ENCODE measurements at regions not wholly inside any gene's neighbourhood (a gene's known extent, or its start where the extent isn't known, plus 50 kb on each side); places are given as distances from the start of the nearest gene placed in this dataset.

- no peak for DNase-seq (ENCODE audit: low read depth, low spot score)
- H3K4me3 ChIP-seq (ENCODE audit: low read depth, low read length): no peak overlapping the region
- no peak for TF ChIP-seq CTCF (IDR thresholded peaks at IDR 0.05; ENCODE audit: low read depth, low read length)
- in situ Hi-C loops (cut with HindIII; ENCODE audit: low sequenced_read_pairs): no loop called here
These were observed 522.7 kb downstream of the NUF2 start for GRCh38 chr1:163844459-163844858.

- in situ Hi-C loops (cut with HindIII; ENCODE audit: low sequenced_read_pairs): no loop called here
- DNase-seq (ENCODE audit: low read depth, low spot score): no peak
- H3K4me3 ChIP-seq (ENCODE audit: low read depth, low read length): no peak overlapping the region
- no peak for TF ChIP-seq CTCF (IDR thresholded peaks at IDR 0.05; ENCODE audit: low read depth, low read length)
These were observed 523.5 kb downstream of the NUF2 start for GRCh38 chr1:163845279-163845678.

- in situ Hi-C loops (cut with HindIII; ENCODE audit: low sequenced_read_pairs): no loop called here
- H3K4me3 ChIP-seq (ENCODE audit: low read depth, low read length): no peak overlapping the region
- DNase-seq (ENCODE audit: low read depth, low spot score): no peak
- TF ChIP-seq CTCF (IDR thresholded peaks at IDR 0.05; ENCODE audit: low read depth, low read length): no peak
These were observed 542.0 kb downstream of the NUF2 start for GRCh38 chr1:163863731-163864130.

- in situ Hi-C loops (cut with HindIII; ENCODE audit: low sequenced_read_pairs): no loop called here
- H3K4me3 ChIP-seq (ENCODE audit: low read depth, low read length): no peak overlapping the region
- no peak for DNase-seq (ENCODE audit: low read depth, low spot score)
- no peak for TF ChIP-seq CTCF (IDR thresholded peaks at IDR 0.05; ENCODE audit: low read depth, low read length)
These were observed 542.5 kb downstream of the NUF2 start for GRCh38 chr1:163864207-163864606.

- TF ChIP-seq CTCF (IDR thresholded peaks at IDR 0.05; ENCODE audit: low read depth, low read length): no peak
- DNase-seq (ENCODE audit: low read depth, low spot score): no peak
- in situ Hi-C loops (cut with HindIII; ENCODE audit: low sequenced_read_pairs): no loop called here
- H3K4me3 ChIP-seq (ENCODE audit: low read depth, low read length): no peak overlapping the region
These were observed 544.8 kb downstream of the NUF2 start for GRCh38 chr1:163866564-163866963.

GRCh38 chr1:163870666-163871065, 548.9 kb downstream of the NUF2 start:
- H3K4me3 ChIP-seq (ENCODE audit: low read depth, low read length): no peak overlapping the region
- no peak for TF ChIP-seq CTCF (IDR thresholded peaks at IDR 0.05; ENCODE audit: low read depth, low read length)
- DNase-seq (ENCODE audit: low read depth, low spot score): no peak
- in situ Hi-C loops (cut with HindIII; ENCODE audit: low sequenced_read_pairs): no loop called here

- DNase-seq (ENCODE audit: low read depth, low spot score): no peak
- in situ Hi-C loops (cut with HindIII; ENCODE audit: low sequenced_read_pairs): no loop called here
- TF ChIP-seq CTCF (IDR thresholded peaks at IDR 0.05; ENCODE audit: low read depth, low read length): no peak
- H3K4me3 ChIP-seq (ENCODE audit: low read depth, low read length): no peak overlapping the region
These were observed 550.3 kb downstream of the NUF2 start for GRCh38 chr1:163872067-163872466.
